Stimulated activated CD4-positive, alpha-beta T cell treated with anti-CD3 and anti-CD28 coated beads, Interleukin-1b, Interleukin-23, amount 100 ng/mL, for 24 hours (primary cell): ENCODE measurements at regions not wholly inside any gene's neighbourhood (a gene's known extent, or its start where the extent isn't known, plus 50 kb on each side); places are given as distances from the start of the nearest gene placed in this dataset.
"Not testable (repeated sequence)": the region's sequence is repeated elsewhere in the genome, so short reads cannot be mapped to it uniquely, and the experiment has no call there.

ENCODE experiments used
- DNase-seq, 4 experiments: peaks; one replicate each; pipeline ENCODE4 v3.0.0-alpha.2; 2020; ENCODE audit warnings: low read depth in 4 of 4, low spot score in 1 of 4

- DNase-seq, result no peak
Observed at GRCh38 chr14:86321151-86321550, 791.2 kb downstream of the FLRT2 start.

- not testable (repeated sequence) for DNase-seq
Observed at GRCh38 chr14:86312154-86312665, 782.3 kb downstream of the FLRT2 start.

GRCh38 chr14:86311151-86311550 lies 781.2 kb downstream of the FLRT2 start:
- no peak for DNase-seq

- no peak for DNase-seq
Observed at GRCh38 chr14:86310611-86311010, 780.7 kb downstream of the FLRT2 start.

- DNase-seq, result no peak
Observed at GRCh38 chr14:86310148-86310547, 780.2 kb downstream of the FLRT2 start.

GRCh38 chr14:86305058-86305457 lies 775.1 kb downstream of the FLRT2 start:
- DNase-seq, result no peak

GRCh38 chr14:86299994-86300393 lies 770.0 kb downstream of the FLRT2 start:
- no peak for DNase-seq

- DNase-seq, result no peak
Observed at GRCh38 chr14:86296173-86296572, 766.2 kb downstream of the FLRT2 start.

- DNase-seq, result no peak
Observed at GRCh38 chr14:86288336-86288735, 758.4 kb downstream of the FLRT2 start.

- DNase-seq, result no peak
Observed at GRCh38 chr14:86279405-86279804, 749.5 kb downstream of the FLRT2 start.

GRCh38 chr14:86257973-86258372 lies 728.0 kb downstream of the FLRT2 start:
- DNase-seq, result no peak

- no peak for DNase-seq
Observed at GRCh38 chr14:86243158-86243557, 713.2 kb downstream of the FLRT2 start.

GRCh38 chr14:86237733-86238132 lies 707.8 kb downstream of the FLRT2 start:
- DNase-seq, result no peak

GRCh38 chr14:86221755-86222154 lies 691.8 kb downstream of the FLRT2 start:
- no peak for DNase-seq

GRCh38 chr14:86221000-86221399 lies 691.1 kb downstream of the FLRT2 start:
- DNase-seq, result no peak

GRCh38 chr14:86217523-86217922 lies 687.6 kb downstream of the FLRT2 start:
- no peak for DNase-seq

GRCh38 chr14:86203843-86204242 lies 673.9 kb downstream of the FLRT2 start:
- DNase-seq, result no peak

- no peak for DNase-seq
Observed at GRCh38 chr14:86196471-86196870, 666.5 kb downstream of the FLRT2 start.

- DNase-seq, result no peak
Observed at GRCh38 chr14:86193756-86194155, 663.8 kb downstream of the FLRT2 start.

- no peak for DNase-seq
Observed at GRCh38 chr14:86179980-86180379, 650.0 kb downstream of the FLRT2 start.

GRCh38 chr14:86168371-86168770 lies 638.4 kb downstream of the FLRT2 start:
- DNase-seq, result no peak

- no peak for DNase-seq
Observed at GRCh38 chr14:86166541-86166940, 636.6 kb downstream of the FLRT2 start.

- no peak for DNase-seq
Observed at GRCh38 chr14:86153480-86153879, 623.5 kb downstream of the FLRT2 start.

GRCh38 chr14:86143248-86143647 lies 613.3 kb downstream of the FLRT2 start:
- DNase-seq, result no peak
